ENCODE measurements at regions not wholly inside any gene's neighbourhood (a gene's known extent, or its start where the extent isn't known, plus 50 kb on each side); places are given as distances from the start of the nearest gene placed in this dataset.

- TF ChIP-seq ZBTB39 (CRISPR knock-in tag; IDR thresholded peaks at IDR 0.05) (no peak), ZNF407 (CRISPR knock-in tag; IDR thresholded peaks at IDR 0.05; ENCODE audit: not compliant biosample characterization) (no peak), ZSCAN20 (CRISPR knock-in tag; IDR thresholded peaks at IDR 0.05; ENCODE audit: borderline replicate concordance) (no peak), RCOR2 (CRISPR knock-in tag; IDR thresholded peaks at IDR 0.05) (no peak), CENPBD1 (CRISPR knock-in tag; IDR thresholded peaks at IDR 0.05; ENCODE audit: borderline replicate concordance, low read depth) (no peak), ZNF780A (CRISPR knock-in tag; IDR thresholded peaks at IDR 0.05) (no peak), SP1 (IDR thresholded peaks at IDR 0.05) (no peak), SP1 (CRISPR knock-in tag; IDR thresholded peaks at IDR 0.05) (no peak), ZFYVE20 (CRISPR knock-in tag; IDR thresholded peaks at IDR 0.05; ENCODE audit: borderline replicate concordance, low read depth) (no peak), PITX1 (CRISPR knock-in tag; IDR thresholded peaks at IDR 0.05) (peak; percentile 54), YY1 (IDR thresholded peaks at IDR 0.05; ENCODE audit: insufficient read depth, insufficient replicate concordance, low read depth, low read length) (peak; percentile 60)
Measured at GRCh38 chr1:234980645-234981396, 147.8 kb downstream of the TOMM20 start (continued).
